GM18505 (cell line): ENCODE measurements at regions not wholly inside any gene's neighbourhood (a gene's known extent, or its start where the extent isn't known, plus 50 kb on each side); places are given as distances from the start of the nearest gene placed in this dataset.
"Not testable (repeated sequence)": the region's sequence is repeated elsewhere in the genome, so short reads cannot be mapped to it uniquely, and the experiment has no call there.

Experiments
- ATAC-seq: cut with Tn5 transposase; IDR thresholded peaks from one replicate; pipeline ENCODE4 v1.9.1; 2021; ENCODE audit not compliant: unreplicated experiment
- POLR2A ChIP-seq: IDR thresholded peaks from 4 replicates; pipeline ENCODE4 v1.6.1; 2011; ENCODE audit warnings: borderline replicate concordance; ENCODE audit not compliant: insufficient read depth, insufficient read length; ENCODE audit errors: extremely low read depth

DNA sequence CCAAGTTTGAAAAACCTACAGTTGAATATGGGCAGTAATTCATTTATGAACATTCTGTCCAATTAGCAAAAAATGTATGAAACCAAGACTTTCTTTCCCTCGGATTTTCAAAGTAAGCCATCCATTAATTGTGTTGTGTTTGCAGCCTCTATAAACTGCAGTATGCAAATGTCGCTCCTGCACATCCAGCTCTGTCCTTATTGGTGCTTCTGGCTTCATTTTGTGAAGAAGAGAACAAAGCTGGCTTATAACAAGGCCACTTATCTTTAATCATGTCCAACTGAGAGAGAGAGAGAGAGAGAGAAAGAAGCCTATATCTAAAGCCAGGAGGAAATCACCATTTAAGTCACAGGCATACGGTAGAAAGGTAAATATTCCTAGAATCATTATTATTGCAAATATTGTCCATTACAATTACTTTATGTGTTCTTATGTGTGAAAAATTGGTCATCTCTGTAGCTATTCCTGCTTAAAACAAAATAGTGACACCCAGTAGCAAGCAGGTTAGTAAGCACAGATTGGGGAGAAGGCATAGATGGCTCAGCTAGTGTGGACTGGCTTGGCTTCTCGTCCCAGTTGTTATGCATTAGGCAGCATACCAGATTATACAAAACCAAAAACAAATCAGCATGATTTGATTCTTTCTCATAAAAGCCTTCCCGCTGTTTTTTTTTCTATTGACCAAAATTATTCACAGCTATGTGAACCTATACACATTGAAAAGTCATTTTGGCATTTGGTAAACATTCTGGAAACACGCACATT is 726.4 kb upstream of the SOX11 start:
- ATAC-seq = no peak
- no peak for TF ChIP-seq POLR2A

- no peak for ATAC-seq
- no peak for TF ChIP-seq POLR2A
Observed at GRCh38 chr2:4967206-4967605, 725.0 kb upstream of the SOX11 start.

- ATAC-seq = no peak
- TF ChIP-seq POLR2A = no peak
Observed at GRCh38 chr2:4972472-4972871, 719.7 kb upstream of the SOX11 start.

DNA sequence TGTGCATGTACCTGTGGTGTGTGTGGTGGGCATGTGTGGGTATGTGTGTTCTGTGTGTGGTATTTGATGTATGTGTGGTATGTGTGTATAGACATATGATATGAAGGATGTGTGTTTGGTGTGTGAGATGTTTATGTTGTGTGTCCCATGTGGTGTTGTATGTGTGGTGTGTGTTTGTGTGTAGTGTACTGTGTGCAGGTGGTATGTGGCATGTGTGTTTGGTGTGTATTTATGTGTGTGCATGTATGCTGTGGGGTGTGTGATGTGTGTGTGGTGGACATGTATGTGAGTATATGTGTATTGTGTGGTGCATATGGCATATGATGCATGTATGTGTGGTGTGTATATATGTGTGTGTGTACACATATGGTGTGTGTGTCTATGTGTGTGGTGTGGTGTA is 718.8 kb upstream of the SOX11 start:
- ATAC-seq = no peak

GRCh38 chr2:4973973-4974372 is 718.2 kb upstream of the SOX11 start:
- no peak for TF ChIP-seq POLR2A
- no peak for ATAC-seq

More for the DNA sequence above, 718.8 kb upstream of the SOX11 start:
- TF ChIP-seq POLR2A = no peak

DNA sequence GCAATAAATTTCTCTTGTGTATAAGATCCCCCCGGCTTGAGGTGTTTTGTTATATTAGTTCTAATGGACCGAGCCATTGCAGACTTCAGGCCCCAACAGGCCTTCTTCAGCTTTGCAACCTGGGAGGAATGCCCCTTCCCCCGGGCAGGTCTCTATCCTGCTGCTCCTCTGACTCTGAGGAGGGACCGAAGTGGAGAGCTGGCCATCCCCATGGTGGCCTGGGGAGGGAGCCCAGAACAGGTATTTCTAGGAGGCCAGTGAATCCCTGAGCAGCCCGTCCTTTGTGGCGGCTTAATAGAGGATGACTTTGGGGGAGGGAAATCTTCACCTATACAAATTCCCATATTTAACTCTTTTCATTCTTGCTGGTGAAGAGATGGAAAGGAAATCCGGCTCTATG is 715.8 kb upstream of the SOX11 start:
- no peak for TF ChIP-seq POLR2A
- ATAC-seq = no peak

- TF ChIP-seq POLR2A = no peak
- no peak for ATAC-seq
Observed at GRCh38 chr2:4979111-4979510, 713.1 kb upstream of the SOX11 start.

DNA sequence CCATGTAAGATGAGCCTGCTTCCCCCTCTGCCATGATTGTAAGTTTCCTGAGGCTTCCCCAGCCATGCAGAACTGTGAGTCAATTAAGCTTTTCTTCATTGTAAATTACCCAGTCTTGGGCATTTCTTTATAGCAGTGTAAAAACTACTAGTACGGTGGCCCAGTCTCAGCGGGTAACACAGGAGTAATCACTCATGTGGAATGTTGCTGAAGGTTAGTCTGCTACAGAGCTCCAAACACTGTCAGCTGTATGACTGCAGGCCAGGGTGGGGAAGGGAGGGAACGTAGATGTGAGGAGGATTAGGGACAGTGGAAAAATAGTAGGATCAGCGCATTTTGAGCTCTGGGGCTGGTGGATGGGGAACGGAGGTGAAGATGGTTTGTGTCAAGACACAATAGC is 711.2 kb upstream of the SOX11 start:
- no peak for TF ChIP-seq POLR2A
- no peak for ATAC-seq

GRCh38 chr2:4981802-4982409 is 710.3 kb upstream of the SOX11 start:
- ATAC-seq = no peak
- TF ChIP-seq POLR2A = no peak

DNA sequence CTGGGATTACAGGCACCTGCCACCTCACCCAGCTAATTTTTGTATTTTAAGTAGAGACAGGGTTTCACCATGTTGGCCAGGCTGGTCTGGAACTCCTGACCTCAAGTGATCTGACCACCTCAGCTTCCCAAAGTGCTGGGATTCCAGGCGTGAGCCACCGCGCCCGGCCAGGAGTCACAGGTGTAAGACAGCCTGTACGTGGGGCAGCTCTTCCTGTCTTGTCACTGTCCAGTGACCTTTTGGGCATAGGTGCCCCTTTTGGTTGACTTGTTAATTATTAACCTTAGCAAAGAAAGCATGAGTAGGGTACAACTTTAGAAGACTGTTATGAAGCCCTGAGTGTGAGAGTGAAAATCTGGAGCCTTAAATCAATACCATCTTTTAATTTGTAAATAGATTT is 703.7 kb upstream of the SOX11 start:
- ATAC-seq = not testable (repeated sequence)

GRCh38 chr2:4992226-4992625 is 700.0 kb upstream of the SOX11 start:
- ATAC-seq = no peak

GRCh38 chr2:4995466-4995865 is 696.7 kb upstream of the SOX11 start:
- no peak for TF ChIP-seq POLR2A
- no peak for ATAC-seq

More at GRCh38 chr2:4992226-4992625, 700.0 kb upstream of the SOX11 start:
- no peak for TF ChIP-seq POLR2A

GRCh38 chr2:5007596-5007995 is 684.6 kb upstream of the SOX11 start:
- no peak for ATAC-seq
- no peak for TF ChIP-seq POLR2A

DNA sequence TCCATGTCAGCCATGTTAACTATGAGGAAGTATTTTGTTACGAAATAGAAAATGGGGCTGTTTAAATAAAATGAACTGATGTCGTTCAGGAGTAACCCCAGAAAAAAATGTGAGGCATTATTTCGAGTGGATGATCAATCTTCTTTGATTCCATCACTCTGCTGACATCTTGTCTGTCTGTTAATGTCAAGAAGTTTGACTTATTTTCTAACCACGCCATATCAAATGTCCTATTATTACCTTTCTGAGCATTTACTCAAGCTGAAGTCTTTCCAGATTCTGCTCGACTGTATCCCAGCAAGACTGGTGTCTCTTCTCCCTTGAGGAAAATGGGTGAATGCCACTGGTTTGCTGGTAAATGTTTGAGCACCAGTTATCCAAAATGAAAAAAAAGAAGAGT is 672.9 kb upstream of the SOX11 start:
- TF ChIP-seq POLR2A = no peak
- no peak for ATAC-seq
